Colonic mucosa (tissue), 4 donors: ENCODE measurements at regions not wholly inside any gene's neighbourhood (a gene's known extent, or its start where the extent isn't known, plus 50 kb on each side); places are given as distances from the start of the nearest gene placed in this dataset.
"Not testable (repeated sequence)": the region's sequence is repeated elsewhere in the genome, so short reads cannot be mapped to it uniquely, and the experiment has no call there.

Experiments used
- DNase-seq: peaks from one replicate; pipeline ENCODE4 v3.0.0-alpha.2; 2020
- H3K27ac ChIP-seq: fragments of 200-600 bp; one replicate; pipeline ENCODE4 v1.8.0; 2021
- H3K27me3 ChIP-seq: fragments of 200-600 bp; one replicate; pipeline ENCODE4 v1.8.0; 2021
- H3K36me3 ChIP-seq: fragments of 200-600 bp; one replicate; pipeline ENCODE4 v1.8.0; 2021
- H3K4me1 ChIP-seq: fragments of 200-600 bp; one replicate; pipeline ENCODE4 v1.8.0; 2021; ENCODE audit warnings: mild to moderate bottlenecking
- H3K4me3 ChIP-seq: fragments of 200-600 bp; one replicate; pipeline ENCODE4 v1.8.0; 2021
- H3K9ac ChIP-seq, 2 donors: one replicate each; pipeline ENCODE4 v1.7.0; 2013; ENCODE audit warnings: control low read depth in 2 of 2, low read depth in 2 of 2, low read length in 2 of 2
- H3K9me3 ChIP-seq: fragments of 200-600 bp; one replicate; pipeline ENCODE4 v1.8.0; 2021
- intact Hi-C: fragments of 100-400 bp; cut with DNase I; formaldehyde crosslinking; loops from one replicate; pipeline ENCODE4 v1.14.1; 2022
- TF ChIP-seq, protein P1 (sequence below): fragments of 200-600 bp; IDR thresholded peaks from one replicate; pipeline ENCODE4 v1.8.0; 2022; ENCODE audit warnings: antibody characterized with exemption, mild to moderate bottlenecking
- donor health status: healthy.
- donor health status: DM: no; HTN: no; CAD: no.
- donor health status: DM: no; HTN: no; CAD: no.

- TF ChIP-seq, protein P1, sequence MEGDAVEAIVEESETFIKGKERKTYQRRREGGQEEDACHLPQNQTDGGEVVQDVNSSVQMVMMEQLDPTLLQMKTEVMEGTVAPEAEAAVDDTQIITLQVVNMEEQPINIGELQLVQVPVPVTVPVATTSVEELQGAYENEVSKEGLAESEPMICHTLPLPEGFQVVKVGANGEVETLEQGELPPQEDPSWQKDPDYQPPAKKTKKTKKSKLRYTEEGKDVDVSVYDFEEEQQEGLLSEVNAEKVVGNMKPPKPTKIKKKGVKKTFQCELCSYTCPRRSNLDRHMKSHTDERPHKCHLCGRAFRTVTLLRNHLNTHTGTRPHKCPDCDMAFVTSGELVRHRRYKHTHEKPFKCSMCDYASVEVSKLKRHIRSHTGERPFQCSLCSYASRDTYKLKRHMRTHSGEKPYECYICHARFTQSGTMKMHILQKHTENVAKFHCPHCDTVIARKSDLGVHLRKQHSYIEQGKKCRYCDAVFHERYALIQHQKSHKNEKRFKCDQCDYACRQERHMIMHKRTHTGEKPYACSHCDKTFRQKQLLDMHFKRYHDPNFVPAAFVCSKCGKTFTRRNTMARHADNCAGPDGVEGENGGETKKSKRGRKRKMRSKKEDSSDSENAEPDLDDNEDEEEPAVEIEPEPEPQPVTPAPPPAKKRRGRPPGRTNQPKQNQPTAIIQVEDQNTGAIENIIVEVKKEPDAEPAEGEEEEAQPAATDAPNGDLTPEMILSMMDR: no peak
- DNase-seq: no peak
- Histone ChIP-seq H3K36me3 (no peaks in the 10 kb centered on the region), H3K27ac (no peak overlapping the region), H3K27me3 (no peaks in the 10 kb centered on the region), H3K9me3 (no peaks in the 10 kb centered on the region), H3K4me3 (no peak overlapping the region), H3K4me1 (no peaks in the 10 kb centered on the region), H3K9ac (no peak overlapping the region)
- intact Hi-C loops: no loop called here
Measured at GRCh38 chr7:130789436-130789835, 55.4 kb upstream of the KLF14 start.

GRCh38 chr7:130791746-130792145 is 57.7 kb upstream of the KLF14 start:
- no peaks in the 10 kb centered on the region for H3K9me3 ChIP-seq
- H3K4me1 ChIP-seq: no peaks in the 10 kb centered on the region
- H3K36me3 ChIP-seq: no peaks in the 10 kb centered on the region
- no peak for DNase-seq
- no peak overlapping the region for H3K4me3 ChIP-seq
- H3K27ac ChIP-seq: no peak overlapping the region
- TF ChIP-seq, protein P1: no peak
- H3K9ac ChIP-seq: no peak overlapping the region
- intact Hi-C loops: no loop called here
- no peaks in the 10 kb centered on the region for H3K27me3 ChIP-seq

DNA sequence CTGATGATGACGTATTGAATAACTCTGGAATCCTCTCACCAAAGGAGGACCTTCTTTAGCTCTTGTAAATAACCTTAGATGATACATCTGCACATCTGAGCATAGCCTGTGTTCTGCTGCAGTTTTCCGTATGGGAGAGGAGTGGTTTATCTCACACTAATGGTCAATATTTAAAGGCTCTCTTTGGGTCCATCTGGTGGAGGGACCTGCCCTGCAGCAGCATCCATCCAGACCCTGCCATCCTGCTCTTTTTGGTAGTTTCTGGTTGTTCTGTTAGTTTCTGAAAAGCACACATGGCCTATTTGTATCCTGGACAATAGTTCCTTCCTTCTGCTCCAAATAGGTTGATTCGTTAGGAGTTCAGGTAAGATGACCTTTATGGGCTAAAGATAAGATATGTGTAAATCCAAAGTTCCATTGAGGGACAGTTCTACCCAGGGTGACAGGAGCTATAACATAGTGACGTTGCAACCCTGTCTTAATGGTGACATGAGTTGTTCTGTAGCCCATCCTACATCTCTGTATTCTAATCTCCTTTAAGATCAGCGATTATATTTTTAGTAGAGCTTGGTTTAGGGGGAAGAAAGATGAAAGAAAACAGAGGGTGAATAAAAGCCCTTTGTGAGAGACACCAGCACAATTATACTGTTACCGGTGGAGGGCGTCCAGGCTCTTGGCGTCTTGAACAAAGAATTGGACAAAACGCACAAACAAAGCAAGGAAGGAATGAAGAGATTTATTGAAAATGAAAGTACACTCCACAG is 60.0 kb upstream of the KLF14 start:
- Histone ChIP-seq H3K9ac (no peak overlapping the region), H3K4me1 (no peaks in the 10 kb centered on the region), H3K36me3 (no peaks in the 10 kb centered on the region), H3K4me3 (no peak overlapping the region), H3K9me3 (no peaks in the 10 kb centered on the region), H3K27ac (no peak overlapping the region), H3K27me3 (no peaks in the 10 kb centered on the region)
- TF ChIP-seq, protein P1: no peak
- DNase-seq: no peak
- intact Hi-C loops: no loop called here

- intact Hi-C loops: no loop called here
- Histone ChIP-seq H3K4me3 (no peak overlapping the region), H3K4me1 (no peaks in the 10 kb centered on the region), H3K36me3 (no peaks in the 10 kb centered on the region), H3K27ac (no peak overlapping the region), H3K27me3 (no peaks in the 10 kb centered on the region), H3K9me3 (no peaks in the 10 kb centered on the region), H3K9ac (no peak overlapping the region)
- DNase-seq: no peak
- TF ChIP-seq, protein P1: no peak
Measured at GRCh38 chr7:130794619-130794922, 60.6 kb upstream of the KLF14 start.

GRCh38 chr7:130796425-130796824 is 62.4 kb upstream of the KLF14 start:
- H3K4me3 ChIP-seq, intact Hi-C loops, H3K4me1 ChIP-seq, H3K9ac ChIP-seq, H3K9me3 ChIP-seq, H3K27ac ChIP-seq, H3K36me3 ChIP-seq, DNase-seq, H3K27me3 ChIP-seq: not testable (repeated sequence)

DNA sequence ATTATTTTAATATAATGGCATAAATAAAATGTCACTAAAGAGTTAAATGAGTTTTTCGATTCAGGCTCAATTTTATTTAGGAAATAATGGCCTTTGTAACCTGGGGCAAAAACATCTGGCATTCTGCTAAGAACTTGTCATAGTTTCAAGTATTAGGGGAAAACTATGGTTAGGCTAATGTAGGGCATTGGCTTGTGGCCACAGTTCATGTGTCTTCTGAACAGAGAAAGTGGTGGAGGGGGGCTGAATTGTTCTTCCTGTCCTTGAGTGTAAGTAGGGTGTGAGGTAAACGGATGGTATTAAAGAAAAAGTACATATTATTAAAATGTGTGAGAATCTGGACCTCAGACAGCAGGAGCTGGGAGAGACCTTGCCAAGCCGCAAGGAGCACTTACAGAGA is 69.1 kb upstream of the KLF14 start:
- Histone ChIP-seq H3K9me3 (no peaks in the 10 kb centered on the region), H3K27me3 (no peaks in the 10 kb centered on the region), H3K36me3 (no peaks in the 10 kb centered on the region), H3K27ac (no peak overlapping the region), H3K4me1 (no peaks in the 10 kb centered on the region), H3K9ac (no peak overlapping the region), H3K4me3 (no peak overlapping the region)
- TF ChIP-seq, protein P1: no peak
- DNase-seq: no peak
- intact Hi-C loops: no loop called here
